ENCODE measurements at regions not wholly inside any gene's neighbourhood (a gene's known extent, or its start where the extent isn't known, plus 50 kb on each side); places are given as distances from the start of the nearest gene placed in this dataset.
A peak's percentile ranks its signal among the peaks of the same experiment; 100 is the strongest.

- POLR2A ChIA-PET (ENCODE audit: low non-redundant PET): no interaction called here
- TF ChIP-seq, protein P1, sequence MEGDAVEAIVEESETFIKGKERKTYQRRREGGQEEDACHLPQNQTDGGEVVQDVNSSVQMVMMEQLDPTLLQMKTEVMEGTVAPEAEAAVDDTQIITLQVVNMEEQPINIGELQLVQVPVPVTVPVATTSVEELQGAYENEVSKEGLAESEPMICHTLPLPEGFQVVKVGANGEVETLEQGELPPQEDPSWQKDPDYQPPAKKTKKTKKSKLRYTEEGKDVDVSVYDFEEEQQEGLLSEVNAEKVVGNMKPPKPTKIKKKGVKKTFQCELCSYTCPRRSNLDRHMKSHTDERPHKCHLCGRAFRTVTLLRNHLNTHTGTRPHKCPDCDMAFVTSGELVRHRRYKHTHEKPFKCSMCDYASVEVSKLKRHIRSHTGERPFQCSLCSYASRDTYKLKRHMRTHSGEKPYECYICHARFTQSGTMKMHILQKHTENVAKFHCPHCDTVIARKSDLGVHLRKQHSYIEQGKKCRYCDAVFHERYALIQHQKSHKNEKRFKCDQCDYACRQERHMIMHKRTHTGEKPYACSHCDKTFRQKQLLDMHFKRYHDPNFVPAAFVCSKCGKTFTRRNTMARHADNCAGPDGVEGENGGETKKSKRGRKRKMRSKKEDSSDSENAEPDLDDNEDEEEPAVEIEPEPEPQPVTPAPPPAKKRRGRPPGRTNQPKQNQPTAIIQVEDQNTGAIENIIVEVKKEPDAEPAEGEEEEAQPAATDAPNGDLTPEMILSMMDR (conservative IDR thresholded peaks at IDR 0.05; ENCODE audit: low read depth, low read length): no peak
- TF ChIP-seq EZH2 (IDR thresholded peaks at IDR 0.05; ENCODE audit: borderline replicate concordance, low read depth, low read length, poor library complexity, severe bottlenecking): no peak
- no TSS peak for BruUV-seq (replicated peaks)
- Histone ChIP-seq H3K36me3 (ENCODE audit: insufficient read depth, low read length, poor library complexity, severe bottlenecking) (no peaks in the 10 kb centered on the region), H3K9me3 (ENCODE audit: low read depth, low read length, poor library complexity, severe bottlenecking) (no peaks in the 10 kb centered on the region), H3K4me1 (ENCODE audit: insufficient read depth, low read length, poor library complexity, severe bottlenecking) (no peaks in the 10 kb centered on the region), H3K27ac (ENCODE audit: low read depth, low read length, poor library complexity, severe bottlenecking) (no peak overlapping the region), H3K27me3 (replicated peaks; ENCODE audit: insufficient read depth, low read depth, low read length, poor library complexity) (no peaks in the 10 kb centered on the region), H3K4me3 (ENCODE audit: low read depth, low read length, poor library complexity, severe bottlenecking) (no peak overlapping the region)
- intact Hi-C loops (cut with micrococcal nuclease; ENCODE audit: unreplicated experiment): no loop called here
- no peak for DNase-seq (ENCODE audit: low spot score)
- CTCF ChIA-PET: no interaction called here
Measured at GRCh38 chr5:5828619-5829018, 406.1 kb downstream of the ICE1 start.

DNA sequence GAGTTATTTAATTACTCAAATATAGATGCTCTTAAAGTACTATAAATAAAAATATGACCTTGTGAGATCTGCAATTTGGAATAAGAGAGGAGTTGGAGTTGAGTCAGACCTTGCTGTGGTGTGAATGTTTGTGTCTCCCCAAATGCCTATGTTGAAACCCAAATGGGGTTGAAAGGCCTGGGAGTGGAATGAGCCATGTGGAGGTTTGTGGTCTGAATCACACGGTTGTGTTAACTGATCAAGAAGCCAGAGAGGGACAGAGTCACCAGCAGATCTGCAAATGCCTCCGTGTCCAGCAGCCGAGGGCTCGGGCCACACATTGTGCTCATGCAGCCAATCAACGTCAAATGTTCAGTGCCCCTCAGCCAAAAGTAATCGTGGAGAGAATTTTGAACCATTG, 404.4 kb downstream of the ICE1 start:
- no peak for DNase-seq (ENCODE audit: low spot score)
- no TSS peak for BruUV-seq (replicated peaks)
- Histone ChIP-seq H3K4me3 (ENCODE audit: low read depth, low read length, poor library complexity, severe bottlenecking) (no peak overlapping the region), H3K27me3 (replicated peaks; ENCODE audit: insufficient read depth, low read depth, low read length, poor library complexity) (no peaks in the 10 kb centered on the region), H3K27ac (ENCODE audit: low read depth, low read length, poor library complexity, severe bottlenecking) (no peak overlapping the region), H3K4me1 (ENCODE audit: insufficient read depth, low read length, poor library complexity, severe bottlenecking) (no peaks in the 10 kb centered on the region), H3K36me3 (ENCODE audit: insufficient read depth, low read length, poor library complexity, severe bottlenecking) (no peaks in the 10 kb centered on the region), H3K9me3 (ENCODE audit: low read depth, low read length, poor library complexity, severe bottlenecking) (no peaks in the 10 kb centered on the region)
- intact Hi-C loops (cut with micrococcal nuclease; ENCODE audit: unreplicated experiment): no loop called here
- ChIA-PET POLR2A (ENCODE audit: low non-redundant PET) (no interaction called here), CTCF (no interaction called here)
- TF ChIP-seq, protein P1 (conservative IDR thresholded peaks at IDR 0.05; ENCODE audit: low read depth, low read length): no peak
- no peak for TF ChIP-seq EZH2 (IDR thresholded peaks at IDR 0.05; ENCODE audit: borderline replicate concordance, low read depth, low read length, poor library complexity, severe bottlenecking)

DNA sequence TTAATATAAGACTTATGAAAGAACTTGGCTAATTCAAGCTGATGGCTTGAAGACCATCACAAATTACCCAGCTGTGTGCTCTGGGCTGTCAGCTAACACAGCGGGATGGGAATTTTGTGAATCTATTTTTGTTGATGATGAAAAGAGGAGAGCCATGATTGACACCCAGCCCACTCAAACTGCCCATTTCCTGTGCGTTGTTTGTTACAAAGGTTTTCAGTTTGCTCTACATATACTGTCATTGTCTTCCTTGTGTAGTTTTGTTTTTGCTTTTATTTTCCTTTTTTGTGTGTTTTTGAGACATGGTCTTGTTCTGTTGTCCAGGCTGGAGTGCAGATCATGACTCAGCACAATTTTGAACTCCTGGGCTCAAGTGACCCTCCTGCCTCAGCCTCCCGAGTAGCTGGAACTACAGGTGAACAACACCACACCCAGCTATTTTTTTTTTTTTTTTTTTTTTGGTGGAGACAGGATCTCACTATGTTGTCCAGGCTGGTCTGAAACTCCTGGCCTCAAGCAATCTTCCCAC, 400.3 kb downstream of the ICE1 start:
- POLR2A ChIA-PET (ENCODE audit: low non-redundant PET): no interaction called here
- no peaks in the 10 kb centered on the region for H3K36me3 ChIP-seq (ENCODE audit: insufficient read depth, low read length, poor library complexity, severe bottlenecking)
- no peak overlapping the region for H3K27ac ChIP-seq (ENCODE audit: low read depth, low read length, poor library complexity, severe bottlenecking)
- CTCF ChIA-PET: no interaction called here
- H3K4me3 ChIP-seq (ENCODE audit: low read depth, low read length, poor library complexity, severe bottlenecking): no peak overlapping the region
- DNase-seq (ENCODE audit: low spot score): peak; percentile 19
- TF ChIP-seq, protein P1 (conservative IDR thresholded peaks at IDR 0.05; ENCODE audit: low read depth, low read length): no peak
- no peak for TF ChIP-seq EZH2 (IDR thresholded peaks at IDR 0.05; ENCODE audit: borderline replicate concordance, low read depth, low read length, poor library complexity, severe bottlenecking)
- intact Hi-C loops (cut with micrococcal nuclease; ENCODE audit: unreplicated experiment): no loop called here
- no peaks in the 10 kb centered on the region for H3K9me3 ChIP-seq (ENCODE audit: low read depth, low read length, poor library complexity, severe bottlenecking)
- H3K4me1 ChIP-seq (ENCODE audit: insufficient read depth, low read length, poor library complexity, severe bottlenecking): no peaks in the 10 kb centered on the region
- H3K27me3 ChIP-seq (replicated peaks; ENCODE audit: insufficient read depth, low read depth, low read length, poor library complexity): no peaks in the 10 kb centered on the region
- BruUV-seq (replicated peaks): no TSS peak
